GM10248 (cell line): ENCODE measurements at regions not wholly inside any gene's neighbourhood (a gene's known extent, or its start where the extent isn't known, plus 50 kb on each side); places are given as distances from the start of the nearest gene placed in this dataset.

Experiments
- CTCF ChIA-PET: fragments of 300-600 bp; sonication (Branson Sonifier 250); formaldehyde crosslinking; extraction: SDS; loops from one replicate; lab custom pipeline; 2021; ENCODE audit warnings: antibody characterized with exemption; lab: Yijun Ruan, JAX
- POLR2A ChIA-PET: fragments of 350-650 bp; sonication (Branson Sonifier 250); formaldehyde crosslinking; extraction: SDS; loops from one replicate; lab custom pipeline; 2020; ENCODE audit warnings: antibody characterized with exemption; lab: Yijun Ruan, JAX
- DNase-seq: peaks from one replicate; pipeline ENCODE4 v3.0.0; 2012; ENCODE audit errors: extremely low spot score
- CTCF ChIP-seq: IDR thresholded peaks from 2 replicates; pipeline ENCODE4 v1.5.1; 2012; ENCODE audit warnings: mild to moderate bottlenecking, low read depth; ENCODE audit errors: extremely low read depth, missing control alignments, control extremely low read depth

- ChIA-PET CTCF (no interaction called here), POLR2A (no interaction called here)
- DNase-seq: no peak
- no peak for TF ChIP-seq CTCF
These were observed 380.1 kb upstream of the TUSC1 start for GRCh38 chr9:26058111-26058895.

GRCh38 chr9:26057050-26057449, 378.8 kb upstream of the TUSC1 start:
- ChIA-PET POLR2A (no interaction called here), CTCF (no interaction called here)
- no peak for DNase-seq
- TF ChIP-seq CTCF: no peak

- CTCF ChIA-PET: interaction anchor here (1.3 kb wide), 1 partner anchor 11 kb away, joined by 4 read pairs; no protein-coding TSS in a partner anchor
- no peak for TF ChIP-seq CTCF
- POLR2A ChIA-PET: no interaction called here
- DNase-seq: no peak
These were observed 376.6 kb upstream of the TUSC1 start for GRCh38 chr9:26054600-26055520.

GRCh38 chr9:26053954-26054353, 375.7 kb upstream of the TUSC1 start:
- no peak for TF ChIP-seq CTCF
- POLR2A ChIA-PET: no interaction called here
- CTCF ChIA-PET: interaction anchor here (1.3 kb wide), 1 partner anchor 10 kb away, joined by 4 read pairs; no protein-coding TSS in a partner anchor
- no peak for DNase-seq

- ChIA-PET POLR2A (no interaction called here), CTCF (interaction anchor here (1.1 to 1.8 kb wide), 2 partner anchors 11 to 17 kb away, joined by 3 to 4 read pairs; no protein-coding TSS in a partner anchor)
- DNase-seq: no peak
- no peak for TF ChIP-seq CTCF
These were observed 365.2 kb upstream of the TUSC1 start for GRCh38 chr9:26043431-26043830.

- DNase-seq: no peak
- no peak for TF ChIP-seq CTCF
- ChIA-PET POLR2A (no interaction called here), CTCF (interaction anchor here (1.2 to 1.3 kb wide), 2 partner anchors 12 to 16 kb away, joined by 3 to 4 read pairs; no protein-coding TSS in a partner anchor)
These were observed 356.5 kb upstream of the TUSC1 start for GRCh38 chr9:26034786-26035185.
